ENCODE measurements at regions not wholly inside any gene's neighbourhood (a gene's known extent, or its start where the extent isn't known, plus 50 kb on each side); places are given as distances from the start of the nearest gene placed in this dataset.
"Not testable (repeated sequence)": the region's sequence is repeated elsewhere in the genome, so short reads cannot be mapped to it uniquely, and the experiment has no call there.

- intact Hi-C loops (cut with DNase I), result no loop called here
- DNase-seq (no peak), ATAC-seq (ENCODE audit: poor library complexity) (no peak)
These were observed 321.3 kb upstream of the GRAMD2B start for GRCh38 chr5:126101901-126102300.

DNA sequence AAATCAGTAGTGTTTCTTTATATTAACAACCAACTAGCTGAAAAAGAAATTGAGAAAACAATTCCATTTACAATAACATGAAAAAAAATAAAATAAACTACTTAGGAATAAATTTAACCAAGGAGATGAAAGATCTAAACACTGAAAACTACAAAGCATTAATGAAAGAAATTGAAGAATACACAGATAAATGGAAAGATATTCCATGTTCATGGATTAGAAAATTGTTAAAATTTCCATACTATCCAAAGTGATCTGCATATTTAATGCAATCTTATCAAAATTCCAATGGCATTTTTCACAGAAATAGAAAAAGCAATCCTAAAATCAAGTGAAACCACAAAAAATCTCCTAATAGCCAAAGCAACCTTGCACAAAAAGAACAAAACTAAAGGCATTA lies 320.2 kb upstream of the GRAMD2B start:
- intact Hi-C loops (cut with DNase I), result no loop called here
- ATAC-seq (ENCODE audit: poor library complexity) (no peak), DNase-seq (no peak)

GRCh38 chr5:126103868-126104267 lies 319.3 kb upstream of the GRAMD2B start:
- ATAC-seq (ENCODE audit: poor library complexity), result no peak
- intact Hi-C loops (cut with DNase I), result no loop called here
- no peak for DNase-seq

GRCh38 chr5:126104341-126104740 lies 318.9 kb upstream of the GRAMD2B start:
- DNase-seq, result no peak
- intact Hi-C loops (cut with DNase I), result no loop called here
- ATAC-seq (ENCODE audit: poor library complexity), result no peak

- ATAC-seq (ENCODE audit: poor library complexity) (no peak), DNase-seq (no peak)
- intact Hi-C loops (cut with DNase I), result no loop called here
These were observed 318.3 kb upstream of the GRAMD2B start for GRCh38 chr5:126104951-126105350.

DNA sequence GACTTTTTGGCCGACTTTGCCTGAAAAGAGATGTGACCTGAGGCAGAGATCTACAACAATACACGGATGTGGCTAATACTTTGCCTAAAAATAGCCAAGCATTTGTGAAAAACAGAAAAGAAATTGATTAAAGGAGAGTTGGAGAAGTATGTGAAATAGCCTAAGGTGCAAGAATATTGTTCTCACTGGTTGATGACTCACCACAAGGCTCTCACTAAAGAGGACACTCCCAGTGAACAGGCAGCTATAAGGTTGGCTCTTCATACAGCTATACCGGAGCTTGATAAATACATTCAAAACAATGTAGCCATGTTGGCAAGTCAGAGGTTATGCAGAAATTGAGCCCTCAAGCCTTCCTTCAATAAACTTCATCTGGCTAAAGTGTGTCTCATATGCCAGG lies 317.2 kb upstream of the GRAMD2B start:
- DNase-seq, result no peak

GRCh38 chr5:126107381-126107780 lies 315.8 kb upstream of the GRAMD2B start:
- intact Hi-C loops (cut with DNase I), result no loop called here
- DNase-seq (no peak), ATAC-seq (ENCODE audit: poor library complexity) (no peak)

More for the DNA sequence above, 317.2 kb upstream of the GRAMD2B start:
- intact Hi-C loops (cut with DNase I), result no loop called here
- ATAC-seq (ENCODE audit: poor library complexity), result no peak

DNA sequence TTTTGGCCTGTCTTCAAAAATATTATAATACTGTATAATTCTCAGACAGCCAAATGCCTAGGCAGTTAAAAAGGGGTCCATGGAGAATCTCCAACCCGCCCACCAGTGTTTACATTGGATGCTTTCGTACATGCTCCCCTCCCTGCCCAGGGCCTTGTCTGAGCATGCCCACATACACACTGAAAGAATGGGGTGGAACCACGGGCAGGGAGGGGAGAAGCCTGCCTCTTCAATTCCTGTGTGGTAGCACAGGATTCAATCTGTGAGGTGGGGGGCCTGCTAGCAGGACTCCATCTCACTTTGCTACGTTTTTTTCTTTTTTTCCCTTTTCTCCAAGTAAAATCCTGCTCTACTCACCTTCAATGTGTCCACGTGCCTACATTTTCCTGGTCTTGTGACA lies 314.7 kb upstream of the GRAMD2B start:
- ATAC-seq (ENCODE audit: poor library complexity) (no peak), DNase-seq (no peak)
- intact Hi-C loops (cut with DNase I), result no loop called here

- intact Hi-C loops (cut with DNase I), result no loop called here
- DNase-seq (no peak), ATAC-seq (ENCODE audit: poor library complexity) (no peak)
These were observed 308.1 kb upstream of the GRAMD2B start for GRCh38 chr5:126115059-126115629.

GRCh38 chr5:126117044-126117443 lies 306.2 kb upstream of the GRAMD2B start:
- DNase-seq (no peak), ATAC-seq (ENCODE audit: poor library complexity) (no peak)
- intact Hi-C loops (cut with DNase I), result no loop called here

GRCh38 chr5:126119887-126120442 lies 303.2 kb upstream of the GRAMD2B start:
- ATAC-seq (ENCODE audit: poor library complexity), result no peak
- intact Hi-C loops (cut with DNase I), result no loop called here
- DNase-seq, result no peak

GRCh38 chr5:126120939-126121338 lies 302.3 kb upstream of the GRAMD2B start:
- DNase-seq, result no peak
- ATAC-seq (ENCODE audit: poor library complexity), result no peak
- intact Hi-C loops (cut with DNase I), result no loop called here

- ATAC-seq (ENCODE audit: poor library complexity), result peak; percentile 70
- intact Hi-C loops (cut with DNase I), result no loop called here
- DNase-seq, result no peak
These were observed 300.3 kb upstream of the GRAMD2B start for GRCh38 chr5:126122942-126123341.

GRCh38 chr5:126124706-126125345 lies 298.4 kb upstream of the GRAMD2B start:
- intact Hi-C loops (cut with DNase I), result no loop called here
- ATAC-seq (ENCODE audit: poor library complexity), result no peak
- DNase-seq, result no peak

GRCh38 chr5:126125407-126125806 lies 297.8 kb upstream of the GRAMD2B start:
- DNase-seq (no peak), ATAC-seq (ENCODE audit: poor library complexity) (no peak)

DNA sequence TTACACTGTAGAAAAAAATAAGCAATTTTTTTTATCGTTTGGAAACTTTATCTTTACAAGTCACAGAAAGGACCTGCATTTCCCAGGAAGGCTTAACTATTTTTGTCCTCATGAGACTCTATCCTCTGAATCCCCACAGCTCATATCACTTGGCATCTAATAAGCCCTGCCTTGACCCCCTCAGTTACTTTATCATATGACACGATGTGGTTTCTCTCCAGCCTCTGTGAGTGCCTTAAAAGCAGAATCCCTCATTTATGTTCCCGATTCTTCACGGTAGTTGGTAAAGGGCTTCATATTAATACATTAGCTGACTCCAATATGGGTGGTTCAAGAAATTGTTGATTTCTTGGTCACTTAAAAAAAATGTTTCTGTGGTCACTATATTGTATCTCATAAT lies 296.6 kb upstream of the GRAMD2B start:
- ATAC-seq (ENCODE audit: poor library complexity), result no peak
- intact Hi-C loops (cut with DNase I), result no loop called here
- no peak for DNase-seq

More at GRCh38 chr5:126125407-126125806, 297.8 kb upstream of the GRAMD2B start:
- intact Hi-C loops (cut with DNase I), result no loop called here

DNA sequence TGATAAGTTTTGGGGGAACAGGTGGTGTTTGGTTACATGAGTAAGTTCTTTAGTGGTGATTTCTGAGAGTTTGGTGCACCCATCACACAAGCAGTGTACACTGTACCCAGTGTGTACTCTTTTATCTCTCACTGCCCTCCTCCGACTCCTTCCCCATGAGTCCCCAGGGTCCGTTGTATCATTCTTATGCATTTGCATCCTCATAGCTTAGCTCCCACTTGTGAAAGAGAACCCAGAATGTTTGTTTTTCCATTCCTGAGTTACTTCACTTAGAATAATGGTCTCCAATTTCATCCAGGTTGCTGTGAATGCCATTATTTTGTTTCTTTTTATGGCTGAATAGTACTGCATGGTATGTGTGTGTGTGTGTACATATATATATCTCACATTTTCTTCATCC lies 295.8 kb upstream of the GRAMD2B start:
- ATAC-seq (ENCODE audit: poor library complexity); DNase-seq; intact Hi-C loops (cut with DNase I): not testable (repeated sequence)

GRCh38 chr5:126129431-126129830 lies 293.8 kb upstream of the GRAMD2B start:
- ATAC-seq (ENCODE audit: poor library complexity) (no peak), DNase-seq (no peak)
- intact Hi-C loops (cut with DNase I), result no loop called here

DNA sequence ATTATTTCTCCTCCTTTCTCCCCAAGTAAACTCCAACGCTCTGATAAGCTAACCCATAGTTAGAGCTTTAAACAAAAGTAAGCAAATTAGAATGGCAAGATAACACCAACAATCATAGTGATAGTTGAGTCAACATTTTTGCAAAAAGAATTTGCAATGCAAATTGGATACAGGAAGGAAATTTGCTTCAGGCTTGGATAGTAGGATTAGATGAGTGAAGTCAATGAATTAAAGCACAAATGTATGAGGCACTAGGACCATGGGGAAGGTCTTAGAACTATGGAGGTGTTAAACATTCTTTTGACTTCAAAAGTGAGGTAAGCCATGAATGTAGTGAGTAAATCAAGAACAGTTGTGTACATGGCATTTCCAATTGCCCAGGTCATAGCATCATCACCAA lies 289.8 kb upstream of the GRAMD2B start:
- DNase-seq (no peak), ATAC-seq (ENCODE audit: poor library complexity) (no peak)
- intact Hi-C loops (cut with DNase I), result no loop called here

DNA sequence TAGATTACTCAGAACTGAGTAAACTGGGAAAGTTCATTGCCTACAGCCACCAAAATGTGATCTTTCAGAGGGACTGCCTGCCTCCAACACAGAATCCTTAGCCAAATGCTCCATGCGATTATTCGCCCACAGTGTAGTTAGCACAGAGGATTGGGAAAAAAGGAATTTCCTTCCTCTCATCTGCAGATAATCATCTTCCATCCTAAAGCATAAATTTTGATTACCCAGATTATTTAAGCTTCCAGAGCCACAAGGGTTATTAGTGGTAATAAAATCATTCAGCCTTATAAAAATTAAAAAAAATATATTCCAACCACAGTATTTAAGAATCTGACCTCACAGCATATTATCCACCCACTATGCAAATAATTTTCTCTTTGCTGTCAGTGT lies 285.3 kb upstream of the GRAMD2B start:
- ATAC-seq (ENCODE audit: poor library complexity) (no peak), DNase-seq (no peak)
- intact Hi-C loops (cut with DNase I), result no loop called here
